ENCODE measurements at regions not wholly inside any gene's neighbourhood (a gene's known extent, or its start where the extent isn't known, plus 50 kb on each side); places are given as distances from the start of the nearest gene placed in this dataset.

GRCh38 chr18:76544511-76545345, 49.7 kb upstream of the ZNF516 start:
- DNase-seq (ENCODE audit: low read depth), result no peak

Measured in activated T-helper 1 cell treated with Interleukin-2 at 50 U/mL for 16 hours (primary cell).